Endodermal cell (in vitro differentiated cells): ENCODE measurements at regions not wholly inside any gene's neighbourhood (a gene's known extent, or its start where the extent isn't known, plus 50 kb on each side); places are given as distances from the start of the nearest gene placed in this dataset.

Experiments
- DNase-seq: peaks from one replicate; pipeline ENCODE4 v3.0.0-alpha.2; 2017
- H3K27ac ChIP-seq: 2 replicates; pipeline ENCODE4 v1.5.1; 2013; ENCODE audit warnings: mild to moderate bottlenecking, low read depth, low read length, moderate library complexity
- H3K27me3 ChIP-seq: 2 replicates; pipeline ENCODE4 v1.6.1; 2013; ENCODE audit warnings: mild to moderate bottlenecking, low read length, moderate library complexity; ENCODE audit not compliant: insufficient read depth, control insufficient read depth, poor library complexity, severe bottlenecking
- H3K36me3 ChIP-seq: 2 replicates; pipeline ENCODE4 v1.7.0; 2013; ENCODE audit warnings: mild to moderate bottlenecking, low read length, moderate library complexity; ENCODE audit not compliant: control insufficient read depth, insufficient read depth
- H3K4me1 ChIP-seq: one replicate; pipeline ENCODE4 v1.7.0; 2013; ENCODE audit warnings: low read length; ENCODE audit not compliant: control insufficient read depth, insufficient read depth
- H3K4me3 ChIP-seq: 2 replicates; pipeline ENCODE4 v1.5.1; 2013; ENCODE audit warnings: mild to moderate bottlenecking, low read length, moderate library complexity
- H3K9ac ChIP-seq: 2 replicates; pipeline ENCODE4 v1.6.1; 2013; ENCODE audit warnings: mild to moderate bottlenecking, low read length, moderate library complexity; ENCODE audit not compliant: poor library complexity, severe bottlenecking; ENCODE audit errors: extremely low read depth
- H3K9me3 ChIP-seq: 2 replicates; pipeline ENCODE4 v1.6.1; 2013; ENCODE audit warnings: mild to moderate bottlenecking, low read length, moderate library complexity; ENCODE audit not compliant: control insufficient read depth
- H3K27ac Mint-ChIP-seq: 2 replicates; pipeline ENCODE4 v1.8.0; 2020; ENCODE audit warnings: mixed read lengths
- H3K27me3 Mint-ChIP-seq: 2 replicates; pipeline ENCODE4 v1.8.0; 2021; ENCODE audit warnings: mild to moderate bottlenecking, mixed read lengths; ENCODE audit not compliant: insufficient read depth
- H3K36me3 Mint-ChIP-seq: 2 replicates; pipeline ENCODE4 v1.8.0; 2020; ENCODE audit warnings: low read depth, mixed read lengths
- H3K4me1 Mint-ChIP-seq: 2 replicates; pipeline ENCODE4 v1.8.0; 2020; ENCODE audit warnings: mixed read lengths
- H3K4me3 Mint-ChIP-seq: 2 replicates; pipeline ENCODE4 v1.8.0; 2020; ENCODE audit warnings: mild to moderate bottlenecking, moderate library complexity, mixed read lengths
- H3K9me3 Mint-ChIP-seq: 2 replicates; pipeline ENCODE4 v1.8.0; 2020; ENCODE audit warnings: mild to moderate bottlenecking, mixed read lengths
- WGBS, 2 experiments: methylation state at CpG; one replicate each; pipeline versions ENCODE4 v1.1.5 to v1.1.7; 2013; ENCODE audit warnings: missing lambda C conversion rate in 2 of 2, mixed read lengths in 1 of 2; ENCODE audit not compliant: insufficient coverage in 1 of 2, insufficient read length in 1 of 2; 5-methylcytosine and 5-hydroxymethylcytosine counted together
- TF ChIP-seq, protein P1 (sequence below): fragments of 200-600 bp; sonication (generic); conservative IDR thresholded peaks from 2 replicates; pipeline ENCODE4 v1.5.0; 2021; ENCODE audit warnings: antibody characterized with exemption, mild to moderate bottlenecking

DNA sequence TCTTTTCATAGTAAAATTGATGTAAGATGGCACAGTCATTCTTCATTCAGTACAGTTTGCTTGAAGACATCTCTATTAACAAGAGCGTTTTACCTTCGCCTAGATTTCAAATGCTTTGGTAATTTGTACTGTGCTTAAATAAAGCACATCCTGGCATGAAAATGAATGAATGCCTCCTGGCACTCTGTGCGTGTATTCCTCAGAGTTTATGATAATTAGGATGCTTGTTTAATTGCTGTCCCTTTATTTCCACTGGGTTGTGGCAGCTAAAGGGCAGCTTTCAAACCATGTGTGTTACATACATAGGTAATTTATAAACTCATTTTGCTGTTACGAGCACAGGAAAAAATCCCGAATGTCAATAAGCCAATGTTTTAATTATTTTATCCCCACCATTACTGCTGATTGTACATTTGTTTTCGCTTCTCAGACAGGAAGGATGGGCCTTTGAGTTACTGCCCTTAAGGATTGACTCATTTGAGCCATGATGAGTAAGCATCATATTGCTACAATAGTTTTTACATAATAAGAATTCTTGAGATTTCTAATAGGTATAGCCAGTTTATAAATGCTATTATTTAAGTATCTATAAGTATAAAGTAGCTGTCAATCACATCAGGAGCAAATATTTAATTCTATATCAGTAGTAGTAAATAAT lies 516.5 kb downstream of the XIRP2 start:
- H3K9me3 ChIP-seq: peaks cover 15% of the 10 kb centered on the region
- 93% methylated on average over 3 to 6 of the region's 6 CpGs for WGBS, 2 experiments
- peaks cover 28% of the 10 kb centered on the region for H3K9me3 Mint-ChIP-seq
- no peak overlapping the region for H3K27ac Mint-ChIP-seq
- H3K27me3 ChIP-seq: no peaks in the 10 kb centered on the region
- no peaks in the 10 kb centered on the region for H3K4me1 ChIP-seq
- no peak overlapping the region for H3K27ac ChIP-seq
- no peak overlapping the region for H3K4me3 Mint-ChIP-seq
- DNase-seq: no peak
- H3K4me1 Mint-ChIP-seq: peaks cover 21% of the 10 kb centered on the region
- H3K9ac ChIP-seq: no peak overlapping the region
- TF ChIP-seq, protein P1, sequence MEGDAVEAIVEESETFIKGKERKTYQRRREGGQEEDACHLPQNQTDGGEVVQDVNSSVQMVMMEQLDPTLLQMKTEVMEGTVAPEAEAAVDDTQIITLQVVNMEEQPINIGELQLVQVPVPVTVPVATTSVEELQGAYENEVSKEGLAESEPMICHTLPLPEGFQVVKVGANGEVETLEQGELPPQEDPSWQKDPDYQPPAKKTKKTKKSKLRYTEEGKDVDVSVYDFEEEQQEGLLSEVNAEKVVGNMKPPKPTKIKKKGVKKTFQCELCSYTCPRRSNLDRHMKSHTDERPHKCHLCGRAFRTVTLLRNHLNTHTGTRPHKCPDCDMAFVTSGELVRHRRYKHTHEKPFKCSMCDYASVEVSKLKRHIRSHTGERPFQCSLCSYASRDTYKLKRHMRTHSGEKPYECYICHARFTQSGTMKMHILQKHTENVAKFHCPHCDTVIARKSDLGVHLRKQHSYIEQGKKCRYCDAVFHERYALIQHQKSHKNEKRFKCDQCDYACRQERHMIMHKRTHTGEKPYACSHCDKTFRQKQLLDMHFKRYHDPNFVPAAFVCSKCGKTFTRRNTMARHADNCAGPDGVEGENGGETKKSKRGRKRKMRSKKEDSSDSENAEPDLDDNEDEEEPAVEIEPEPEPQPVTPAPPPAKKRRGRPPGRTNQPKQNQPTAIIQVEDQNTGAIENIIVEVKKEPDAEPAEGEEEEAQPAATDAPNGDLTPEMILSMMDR: no peak
- H3K4me3 ChIP-seq: no peak overlapping the region
- peaks cover 8% of the 10 kb centered on the region for H3K27me3 Mint-ChIP-seq
- H3K36me3 Mint-ChIP-seq: peaks cover 10% of the 10 kb centered on the region
- H3K36me3 ChIP-seq: no peaks in the 10 kb centered on the region

DNA sequence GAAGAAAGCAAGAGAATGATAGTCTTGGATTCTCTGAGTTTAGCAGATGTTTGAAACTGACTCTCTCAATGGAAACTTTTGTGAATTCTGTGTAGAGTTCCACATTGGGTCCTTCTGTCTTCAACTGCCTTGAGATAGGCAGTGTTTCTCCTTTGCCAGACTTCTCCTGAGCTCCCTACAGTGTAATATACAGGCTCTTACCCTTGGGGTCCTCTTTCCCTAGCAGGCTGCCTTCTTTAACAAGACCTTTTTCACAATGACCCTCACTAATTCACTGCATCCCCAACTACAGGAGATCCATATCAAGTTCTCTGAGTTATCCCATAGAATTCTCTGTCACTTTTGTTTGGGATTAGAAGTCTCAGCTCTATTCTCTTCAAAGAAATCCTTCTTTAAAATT lies 513.0 kb downstream of the XIRP2 start:
- H3K4me3 Mint-ChIP-seq: no peak overlapping the region
- no peaks in the 10 kb centered on the region for H3K36me3 ChIP-seq
- no peaks in the 10 kb centered on the region for H3K4me1 ChIP-seq
- H3K27ac Mint-ChIP-seq: no peak overlapping the region
- TF ChIP-seq, protein P1: peak; percentile 51
- H3K9me3 Mint-ChIP-seq: peaks cover 22% of the 10 kb centered on the region
- no peak overlapping the region for H3K4me3 ChIP-seq
- peaks cover 15% of the 10 kb centered on the region for H3K9me3 ChIP-seq
- H3K27ac ChIP-seq: no peak overlapping the region
- no peak overlapping the region for H3K9ac ChIP-seq
- peaks cover 8% of the 10 kb centered on the region for H3K27me3 Mint-ChIP-seq
- no peaks in the 10 kb centered on the region for H3K27me3 ChIP-seq
- peaks cover 8% of the 10 kb centered on the region for H3K36me3 Mint-ChIP-seq
- H3K4me1 Mint-ChIP-seq: peaks cover 7% of the 10 kb centered on the region
- no peak for DNase-seq

DNA sequence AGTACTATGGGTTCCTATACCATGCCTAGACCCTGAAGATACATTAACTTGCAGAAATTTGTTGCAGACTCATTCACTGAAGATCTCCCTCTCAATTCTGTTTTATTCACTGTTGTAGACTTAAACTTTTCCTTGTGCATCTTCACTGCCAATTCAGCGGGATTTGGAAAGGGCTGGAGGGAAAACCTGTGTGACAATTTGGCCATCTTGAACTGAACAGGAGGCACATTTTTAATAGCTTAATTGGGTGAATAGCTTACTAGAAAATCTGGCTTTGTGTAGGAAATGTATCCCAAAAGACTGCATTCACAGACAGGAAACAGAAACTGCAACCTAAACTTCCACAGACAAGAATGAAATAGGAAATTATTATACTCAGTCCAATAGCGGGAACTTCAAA lies 512.3 kb downstream of the XIRP2 start:
- no peaks in the 10 kb centered on the region for H3K27me3 ChIP-seq
- peaks cover 8% of the 10 kb centered on the region for H3K36me3 Mint-ChIP-seq
- 93 to 100% methylated on average over 1 to 2 of the region's 2 CpGs for WGBS, 2 experiments
- H3K27ac Mint-ChIP-seq: no peak overlapping the region
- H3K4me3 Mint-ChIP-seq: no peak overlapping the region
- TF ChIP-seq, protein P1: no peak
- no peak overlapping the region for H3K9ac ChIP-seq
- DNase-seq: no peak
- H3K36me3 ChIP-seq: no peaks in the 10 kb centered on the region
- H3K27ac ChIP-seq: no peak overlapping the region
- H3K4me1 Mint-ChIP-seq: peaks cover 3% of the 10 kb centered on the region
- H3K4me3 ChIP-seq: no peak overlapping the region
- H3K9me3 ChIP-seq: peaks cover 15% of the 10 kb centered on the region
- H3K9me3 Mint-ChIP-seq: peaks cover 22% of the 10 kb centered on the region
- peaks cover 8% of the 10 kb centered on the region for H3K27me3 Mint-ChIP-seq
- no peaks in the 10 kb centered on the region for H3K4me1 ChIP-seq
